H9 (cell line): ENCODE measurements at regions not wholly inside any gene's neighbourhood (a gene's known extent, or its start where the extent isn't known, plus 50 kb on each side); places are given as distances from the start of the nearest gene placed in this dataset.

Experiments used
- DNase-seq: peaks from one replicate; pipeline ENCODE4 v3.0.0-alpha.2; 2017
- H2AFZ ChIP-seq: one replicate; pipeline ENCODE4 v1.6.1; 2013; ENCODE audit warnings: mild to moderate bottlenecking, low read length, control low read depth, moderate library complexity
- H2AK5ac ChIP-seq: 2 replicates; pipeline ENCODE4 v1.6.1; 2013; ENCODE audit warnings: low read length, control low read depth, mixed read lengths; ENCODE audit not compliant: insufficient read length
- H2BK120ac ChIP-seq: one replicate; pipeline ENCODE4 v1.6.1; 2013; ENCODE audit warnings: low read depth, mild to moderate bottlenecking, low read length, control low read depth, inconsistent platforms; ENCODE audit not compliant: poor library complexity, severe bottlenecking
- H2BK12ac ChIP-seq: 2 replicates; pipeline ENCODE4 v1.6.1; 2013; ENCODE audit warnings: low read length, control low read depth, mixed read lengths, low read depth; ENCODE audit not compliant: insufficient read length
- H2BK15ac ChIP-seq: 2 replicates; pipeline ENCODE4 v1.6.1; 2013; ENCODE audit warnings: low read depth, low read length, control low read depth
- H2BK20ac ChIP-seq: one replicate; pipeline ENCODE4 v1.6.1; 2013; ENCODE audit warnings: low read depth, mild to moderate bottlenecking, low read length, control low read depth, inconsistent platforms; ENCODE audit not compliant: poor library complexity, severe bottlenecking
- H2BK5ac ChIP-seq: 2 replicates; pipeline ENCODE4 v1.6.1; 2013; ENCODE audit warnings: low read length, control low read depth, mixed read lengths; ENCODE audit not compliant: insufficient read length
- H3K14ac ChIP-seq: 2 replicates; pipeline ENCODE4 v1.6.1; 2013; ENCODE audit warnings: low read length, control low read depth; ENCODE audit not compliant: insufficient read depth
- H3K18ac ChIP-seq: 2 replicates; pipeline ENCODE4 v1.6.1; 2013; ENCODE audit warnings: low read depth, mild to moderate bottlenecking, mixed read lengths, low read length, control low read depth; ENCODE audit not compliant: insufficient read length
- H3K23ac ChIP-seq: 2 replicates; pipeline ENCODE4 v1.6.1; 2013; ENCODE audit warnings: low read length, control low read depth, mixed read lengths, low read depth; ENCODE audit not compliant: insufficient read length
- H3K23me2 ChIP-seq: 2 replicates; pipeline ENCODE4 v1.6.1; 2013; ENCODE audit warnings: low read depth, mild to moderate bottlenecking, mixed read lengths, low read length, control low read depth; ENCODE audit not compliant: insufficient read length, poor library complexity, severe bottlenecking
- H3K27ac ChIP-seq: 2 replicates; pipeline ENCODE4 v1.5.1; 2013; ENCODE audit warnings: low read length, control low read depth, mixed read lengths, low read depth; ENCODE audit not compliant: insufficient read length
- H3K27me3 ChIP-seq: 2 replicates; pipeline ENCODE4 v1.6.1; 2013; ENCODE audit warnings: low read length, control low read depth, inconsistent platforms; ENCODE audit not compliant: insufficient read depth
- H3K4ac ChIP-seq: 2 replicates; pipeline ENCODE4 v1.6.1; 2013; ENCODE audit warnings: low read depth, mild to moderate bottlenecking, control low read depth, inconsistent platforms, low read length, moderate library complexity
- H3K4me1 ChIP-seq: 2 replicates; pipeline ENCODE4 v1.6.1; 2013; ENCODE audit warnings: low read length, control low read depth, inconsistent platforms; ENCODE audit not compliant: insufficient read depth
- H3K4me2 ChIP-seq: 2 replicates; pipeline ENCODE4 v1.6.1; 2013; ENCODE audit warnings: low read length, control low read depth, mixed read lengths; ENCODE audit not compliant: insufficient read length, insufficient read depth
- H3K56ac ChIP-seq: 2 replicates; pipeline ENCODE4 v1.6.1; 2013; ENCODE audit warnings: low read depth, mild to moderate bottlenecking, mixed read lengths, low read length, control low read depth; ENCODE audit not compliant: insufficient read length
- H3K79me1 ChIP-seq: 2 replicates; pipeline ENCODE4 v1.6.1; 2013; ENCODE audit warnings: low read depth, mild to moderate bottlenecking, moderate library complexity, low read length, control low read depth, inconsistent platforms; ENCODE audit not compliant: insufficient read depth, poor library complexity, severe bottlenecking
- H3K79me2 ChIP-seq: 2 replicates; pipeline ENCODE4 v1.6.1; 2013; ENCODE audit warnings: low read length, control low read depth, inconsistent platforms; ENCODE audit not compliant: insufficient read depth
- H3K9ac ChIP-seq: 2 replicates; pipeline ENCODE4 v1.6.1; 2013; ENCODE audit warnings: low read length, control low read depth, mixed read lengths; ENCODE audit not compliant: insufficient read length; ENCODE audit errors: extremely low read depth
- H3K9me3 ChIP-seq: one replicate; pipeline ENCODE4 v1.6.1; 2013; ENCODE audit warnings: low read depth, low read length, inconsistent platforms; ENCODE audit not compliant: control insufficient read depth
- H3T11ph ChIP-seq: one replicate; pipeline ENCODE4 v1.6.1; 2013; ENCODE audit warnings: mild to moderate bottlenecking, low read length, control low read depth, inconsistent platforms
- H4K20me1 ChIP-seq: one replicate; pipeline ENCODE4 v1.6.1; 2013; ENCODE audit not compliant: control insufficient read depth, insufficient read length, insufficient read depth
- H4K5ac ChIP-seq: 2 replicates; pipeline ENCODE4 v1.6.1; 2013; ENCODE audit warnings: low read depth, mild to moderate bottlenecking, mixed read lengths, low read length, control low read depth; ENCODE audit not compliant: insufficient read length
- H4K8ac ChIP-seq: replicated peaks from 2 replicates; pipeline ENCODE4 v1.6.1; 2013; ENCODE audit warnings: low read length, control low read depth, mixed read lengths, low read depth; ENCODE audit not compliant: insufficient read length
- H4K91ac ChIP-seq: 2 replicates; pipeline ENCODE4 v1.6.1; 2013; ENCODE audit warnings: low read depth, mild to moderate bottlenecking, moderate library complexity, mixed read lengths, low read length, control low read depth; ENCODE audit not compliant: insufficient read length
- H3K27ac Mint-ChIP-seq, 3 experiments: 2 replicates in 2 of 3; 3 replicates in 1 of 3; pipeline ENCODE4 v1.8.0; 2020 to 2021; ENCODE audit warnings: mixed read lengths in 3 of 3, mild to moderate bottlenecking in 1 of 3, moderate library complexity in 1 of 3
- H3K27me3 Mint-ChIP-seq: 2 replicates; pipeline ENCODE4 v1.8.0; 2021; ENCODE audit warnings: low read depth, mild to moderate bottlenecking, moderate library complexity, mixed read lengths
- H3K36me3 Mint-ChIP-seq, 3 experiments: 2 replicates in 2 of 3; 3 replicates in 1 of 3; pipeline ENCODE4 v1.8.0; 2020 to 2021; ENCODE audit warnings: low read depth in 3 of 3, mixed read lengths in 3 of 3; ENCODE audit not compliant: insufficient read depth in 1 of 3
- H3K4me1 Mint-ChIP-seq, 2 experiments: 2 replicates each; pipeline ENCODE4 v1.8.0; 2020; ENCODE audit warnings: mixed read lengths in 2 of 2
- H3K4me3 Mint-ChIP-seq, 2 experiments: 2 replicates in 1 of 2; 3 replicates in 1 of 2; pipeline ENCODE4 v1.8.0; 2020 to 2021; ENCODE audit warnings: mild to moderate bottlenecking in 2 of 2, mixed read lengths in 2 of 2, moderate library complexity in 1 of 2
- H3K9me3 Mint-ChIP-seq, 2 experiments: 2 replicates in 1 of 2; 3 replicates in 1 of 2; pipeline ENCODE4 v1.8.0; 2020; ENCODE audit warnings: mild to moderate bottlenecking in 2 of 2, mixed read lengths in 2 of 2, moderate library complexity in 1 of 2
- TF ChIP-seq, protein P1 (sequence below): fragments of 200-600 bp; sonication (generic); conservative IDR thresholded peaks from 3 replicates; pipeline ENCODE4 v1.8.0; 2021; ENCODE audit warnings: antibody characterized with exemption, mild to moderate bottlenecking

DNA sequence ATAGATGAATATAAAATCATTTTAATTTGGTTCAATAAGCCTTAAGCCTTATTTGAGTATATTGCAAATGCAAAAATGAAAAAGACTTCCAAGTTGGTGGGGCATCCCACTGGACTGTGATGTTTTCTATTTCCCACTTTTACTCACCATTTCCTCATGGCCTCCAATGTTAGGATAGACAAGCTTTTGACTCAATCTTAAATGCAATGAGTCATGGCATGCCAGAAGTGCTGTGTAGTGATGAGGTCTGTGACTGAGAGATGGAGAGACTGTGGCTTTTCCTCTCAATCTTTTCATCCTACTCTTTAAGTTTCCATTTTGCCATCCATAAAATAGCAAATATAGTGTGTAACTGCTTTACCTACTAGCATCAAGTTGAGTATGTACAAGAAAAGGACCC lies 1401.2 kb upstream of the CELF4 start:
- Histone ChIP-seq H2BK20ac (no peak overlapping the region), H2BK15ac (no peak overlapping the region)

More for the DNA sequence above, 1401.2 kb upstream of the CELF4 start:
- H3K27ac Mint-ChIP-seq: no peak overlapping the region
- Histone ChIP-seq H2AK5ac (no peak overlapping the region), H3K4me2 (no peak overlapping the region), H3T11ph (no peak overlapping the region), H2BK5ac (no peak overlapping the region), H3K9me3 (no peaks in the 10 kb centered on the region), H3K4me1 (peaks cover 4% of the 10 kb centered on the region; the same call in 1 of the 2 replicates), H3K23me2 (no peaks in the 10 kb centered on the region), H3K79me2 (no peaks in the 10 kb centered on the region), H3K14ac (no peak overlapping the region), H3K56ac (no peak overlapping the region), H3K4ac (no peak overlapping the region), H3K79me1 (no peaks in the 10 kb centered on the region), H4K5ac (no peak overlapping the region), H4K20me1 (no peaks in the 10 kb centered on the region), H3K27ac (no peak overlapping the region), H2BK12ac (no peak overlapping the region), H4K91ac (no peak overlapping the region), H3K27me3 (no peaks in the 10 kb centered on the region), H3K9ac (no peak overlapping the region), H4K8ac (no peak overlapping the region), H2BK120ac (no peak overlapping the region), H2AFZ (no peak overlapping the region), H3K23ac (no peak overlapping the region), H3K18ac (no peak overlapping the region)
- no peaks in the 10 kb centered on the region for H3K36me3 Mint-ChIP-seq
- no peaks in the 10 kb centered on the region for H3K9me3 Mint-ChIP-seq
- no peak overlapping the region for H3K4me3 Mint-ChIP-seq
- no peak for DNase-seq
- H3K27me3 Mint-ChIP-seq: no peaks in the 10 kb centered on the region
- H3K4me1 Mint-ChIP-seq: peaks cover 30 to 32% of the 10 kb centered on the region in 2 experiments
- TF ChIP-seq, protein P1, sequence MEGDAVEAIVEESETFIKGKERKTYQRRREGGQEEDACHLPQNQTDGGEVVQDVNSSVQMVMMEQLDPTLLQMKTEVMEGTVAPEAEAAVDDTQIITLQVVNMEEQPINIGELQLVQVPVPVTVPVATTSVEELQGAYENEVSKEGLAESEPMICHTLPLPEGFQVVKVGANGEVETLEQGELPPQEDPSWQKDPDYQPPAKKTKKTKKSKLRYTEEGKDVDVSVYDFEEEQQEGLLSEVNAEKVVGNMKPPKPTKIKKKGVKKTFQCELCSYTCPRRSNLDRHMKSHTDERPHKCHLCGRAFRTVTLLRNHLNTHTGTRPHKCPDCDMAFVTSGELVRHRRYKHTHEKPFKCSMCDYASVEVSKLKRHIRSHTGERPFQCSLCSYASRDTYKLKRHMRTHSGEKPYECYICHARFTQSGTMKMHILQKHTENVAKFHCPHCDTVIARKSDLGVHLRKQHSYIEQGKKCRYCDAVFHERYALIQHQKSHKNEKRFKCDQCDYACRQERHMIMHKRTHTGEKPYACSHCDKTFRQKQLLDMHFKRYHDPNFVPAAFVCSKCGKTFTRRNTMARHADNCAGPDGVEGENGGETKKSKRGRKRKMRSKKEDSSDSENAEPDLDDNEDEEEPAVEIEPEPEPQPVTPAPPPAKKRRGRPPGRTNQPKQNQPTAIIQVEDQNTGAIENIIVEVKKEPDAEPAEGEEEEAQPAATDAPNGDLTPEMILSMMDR: no peak
